Endodermal cell (in vitro differentiated cells): ENCODE measurements at regions not wholly inside any gene's neighbourhood (a gene's known extent, or its start where the extent isn't known, plus 50 kb on each side); places are given as distances from the start of the nearest gene placed in this dataset.

ENCODE experiments used
- DNase-seq: peaks from one replicate; pipeline ENCODE4 v3.0.0-alpha.2; 2017
- H3K27ac ChIP-seq: 2 replicates; pipeline ENCODE4 v1.5.1; 2013; ENCODE audit warnings: mild to moderate bottlenecking, low read depth, low read length, moderate library complexity
- H3K27me3 ChIP-seq: 2 replicates; pipeline ENCODE4 v1.6.1; 2013; ENCODE audit warnings: mild to moderate bottlenecking, low read length, moderate library complexity; ENCODE audit not compliant: insufficient read depth, control insufficient read depth, poor library complexity, severe bottlenecking
- H3K36me3 ChIP-seq: 2 replicates; pipeline ENCODE4 v1.7.0; 2013; ENCODE audit warnings: mild to moderate bottlenecking, low read length, moderate library complexity; ENCODE audit not compliant: control insufficient read depth, insufficient read depth
- H3K4me1 ChIP-seq: one replicate; pipeline ENCODE4 v1.7.0; 2013; ENCODE audit warnings: low read length; ENCODE audit not compliant: control insufficient read depth, insufficient read depth
- H3K4me3 ChIP-seq: 2 replicates; pipeline ENCODE4 v1.5.1; 2013; ENCODE audit warnings: mild to moderate bottlenecking, low read length, moderate library complexity
- H3K9ac ChIP-seq: 2 replicates; pipeline ENCODE4 v1.6.1; 2013; ENCODE audit warnings: mild to moderate bottlenecking, low read length, moderate library complexity; ENCODE audit not compliant: poor library complexity, severe bottlenecking; ENCODE audit errors: extremely low read depth
- H3K9me3 ChIP-seq: 2 replicates; pipeline ENCODE4 v1.6.1; 2013; ENCODE audit warnings: mild to moderate bottlenecking, low read length, moderate library complexity; ENCODE audit not compliant: control insufficient read depth
- H3K27ac Mint-ChIP-seq: 2 replicates; pipeline ENCODE4 v1.8.0; 2020; ENCODE audit warnings: mixed read lengths
- H3K27me3 Mint-ChIP-seq: 2 replicates; pipeline ENCODE4 v1.8.0; 2021; ENCODE audit warnings: mild to moderate bottlenecking, mixed read lengths; ENCODE audit not compliant: insufficient read depth
- H3K36me3 Mint-ChIP-seq: 2 replicates; pipeline ENCODE4 v1.8.0; 2020; ENCODE audit warnings: low read depth, mixed read lengths
- H3K4me1 Mint-ChIP-seq: 2 replicates; pipeline ENCODE4 v1.8.0; 2020; ENCODE audit warnings: mixed read lengths
- H3K4me3 Mint-ChIP-seq: 2 replicates; pipeline ENCODE4 v1.8.0; 2020; ENCODE audit warnings: mild to moderate bottlenecking, moderate library complexity, mixed read lengths
- H3K9me3 Mint-ChIP-seq: 2 replicates; pipeline ENCODE4 v1.8.0; 2020; ENCODE audit warnings: mild to moderate bottlenecking, mixed read lengths
- WGBS, 2 experiments: methylation state at CpG; one replicate each; pipeline versions ENCODE4 v1.1.5 to v1.1.7; 2013; ENCODE audit warnings: missing lambda C conversion rate in 2 of 2, mixed read lengths in 1 of 2; ENCODE audit not compliant: insufficient coverage in 1 of 2, insufficient read length in 1 of 2; 5-methylcytosine and 5-hydroxymethylcytosine counted together
- TF ChIP-seq, protein P1 (sequence below): fragments of 200-600 bp; sonication (generic); conservative IDR thresholded peaks from 2 replicates; pipeline ENCODE4 v1.5.0; 2021; ENCODE audit warnings: antibody characterized with exemption, mild to moderate bottlenecking

DNA sequence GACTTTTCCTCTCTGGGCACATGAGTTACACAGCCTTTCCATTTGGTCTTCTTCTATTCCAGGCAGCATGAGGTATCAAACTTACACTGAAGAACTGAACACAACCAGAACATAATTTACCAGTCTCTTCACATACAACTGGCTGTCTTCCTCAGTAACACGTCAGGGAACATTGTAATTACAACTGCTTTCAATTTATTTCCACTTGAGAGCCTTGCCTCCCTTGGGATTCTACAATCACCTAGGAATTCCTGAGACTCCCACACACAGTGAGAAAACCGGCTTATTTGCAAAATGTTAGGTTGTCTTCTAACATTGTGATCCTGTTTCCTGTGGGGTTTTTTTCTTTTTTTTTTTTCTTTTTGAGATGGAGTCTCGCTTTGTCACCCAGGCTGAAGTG is 149.9 kb downstream of the TMX3 start:
- H3K4me3 Mint-ChIP-seq, result no peak overlapping the region
- Histone ChIP-seq H3K27ac (no peak overlapping the region), H3K27me3 (no peaks in the 10 kb centered on the region)

GRCh38 chr18:68564351-68564750 is 150.6 kb downstream of the TMX3 start:
- H3K27me3 Mint-ChIP-seq, result no peaks in the 10 kb centered on the region
- H3K27ac Mint-ChIP-seq, result no peak overlapping the region
- Histone ChIP-seq H3K9me3 (no peaks in the 10 kb centered on the region), H3K36me3 (no peaks in the 10 kb centered on the region), H3K27me3 (no peaks in the 10 kb centered on the region), H3K9ac (no peak overlapping the region), H3K4me1 (peaks cover 13% of the 10 kb centered on the region), H3K27ac (no peak overlapping the region), H3K4me3 (no peak overlapping the region)
- no peak for DNase-seq
- no peaks in the 10 kb centered on the region for H3K9me3 Mint-ChIP-seq
- H3K4me1 Mint-ChIP-seq, result peaks cover 28% of the 10 kb centered on the region
- H3K4me3 Mint-ChIP-seq, result no peak overlapping the region
- TF ChIP-seq, protein P1, sequence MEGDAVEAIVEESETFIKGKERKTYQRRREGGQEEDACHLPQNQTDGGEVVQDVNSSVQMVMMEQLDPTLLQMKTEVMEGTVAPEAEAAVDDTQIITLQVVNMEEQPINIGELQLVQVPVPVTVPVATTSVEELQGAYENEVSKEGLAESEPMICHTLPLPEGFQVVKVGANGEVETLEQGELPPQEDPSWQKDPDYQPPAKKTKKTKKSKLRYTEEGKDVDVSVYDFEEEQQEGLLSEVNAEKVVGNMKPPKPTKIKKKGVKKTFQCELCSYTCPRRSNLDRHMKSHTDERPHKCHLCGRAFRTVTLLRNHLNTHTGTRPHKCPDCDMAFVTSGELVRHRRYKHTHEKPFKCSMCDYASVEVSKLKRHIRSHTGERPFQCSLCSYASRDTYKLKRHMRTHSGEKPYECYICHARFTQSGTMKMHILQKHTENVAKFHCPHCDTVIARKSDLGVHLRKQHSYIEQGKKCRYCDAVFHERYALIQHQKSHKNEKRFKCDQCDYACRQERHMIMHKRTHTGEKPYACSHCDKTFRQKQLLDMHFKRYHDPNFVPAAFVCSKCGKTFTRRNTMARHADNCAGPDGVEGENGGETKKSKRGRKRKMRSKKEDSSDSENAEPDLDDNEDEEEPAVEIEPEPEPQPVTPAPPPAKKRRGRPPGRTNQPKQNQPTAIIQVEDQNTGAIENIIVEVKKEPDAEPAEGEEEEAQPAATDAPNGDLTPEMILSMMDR, result no peak
- no peaks in the 10 kb centered on the region for H3K36me3 Mint-ChIP-seq

More for the DNA sequence above, 149.9 kb downstream of the TMX3 start:
- no peak for DNase-seq
- TF ChIP-seq, protein P1, result no peak
- no peaks in the 10 kb centered on the region for H3K36me3 Mint-ChIP-seq
- H3K9me3 Mint-ChIP-seq, result no peaks in the 10 kb centered on the region
- WGBS, 2 experiments, result 79 to 100% methylated on average over 1 to 3 of the region's 3 CpGs
- H3K27me3 Mint-ChIP-seq, result no peaks in the 10 kb centered on the region
- H3K27ac Mint-ChIP-seq, result no peak overlapping the region
- peaks cover 28% of the 10 kb centered on the region for H3K4me1 Mint-ChIP-seq
- Histone ChIP-seq H3K9ac (no peak overlapping the region), H3K9me3 (no peaks in the 10 kb centered on the region), H3K36me3 (no peaks in the 10 kb centered on the region), H3K4me1 (peaks cover 8% of the 10 kb centered on the region), H3K4me3 (no peak overlapping the region)

DNA sequence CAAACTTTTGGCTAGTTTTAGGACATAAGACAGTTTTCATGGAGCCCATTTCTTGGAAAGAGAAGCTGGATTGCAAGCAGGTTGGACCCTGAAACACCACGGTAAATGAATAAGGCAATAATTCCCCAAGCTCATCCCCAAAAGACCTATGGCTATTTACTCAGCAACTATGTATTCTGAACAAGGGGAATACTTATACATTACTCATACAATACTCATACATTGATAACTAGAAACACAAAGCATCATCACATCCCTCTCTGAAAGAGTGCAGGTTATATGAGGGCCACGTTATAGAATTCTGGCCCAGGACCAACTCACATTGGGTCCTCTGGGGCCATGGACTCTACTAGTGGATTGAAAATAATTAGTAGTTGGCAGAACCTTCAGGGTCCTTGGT is 154.8 kb downstream of the TMX3 start:
- Mint-ChIP-seq H3K27me3 (peaks cover 2% of the 10 kb centered on the region), H3K4me1 (peaks cover 34% of the 10 kb centered on the region), H3K36me3 (no peaks in the 10 kb centered on the region), H3K4me3 (no peak overlapping the region), H3K27ac (no peak overlapping the region), H3K9me3 (no peaks in the 10 kb centered on the region)
- DNase-seq, result no peak
- peaks cover 14% of the 10 kb centered on the region for H3K4me1 ChIP-seq
- TF ChIP-seq, protein P1, result no peak
- H3K27me3 ChIP-seq, result no peaks in the 10 kb centered on the region
- no peaks in the 10 kb centered on the region for H3K36me3 ChIP-seq
- no peak overlapping the region for H3K27ac ChIP-seq
- no peak overlapping the region for H3K9ac ChIP-seq
- peak overlapping the region; percentile 15 for H3K4me3 ChIP-seq
- WGBS, 2 experiments, result 80 to 89% methylated on average over 2 of the region's 2 CpGs
- H3K9me3 ChIP-seq, result no peaks in the 10 kb centered on the region
